KMS-11 (cell line): ENCODE measurements at regions not wholly inside any gene's neighbourhood (a gene's known extent, or its start where the extent isn't known, plus 50 kb on each side); places are given as distances from the start of the nearest gene placed in this dataset.

Experiments used
- H2AFZ ChIP-seq: fragments of 200-600 bp; sonication (generic); 2 replicates; pipeline ENCODE4 v1.6.1; 2016; ENCODE audit warnings: antibody characterized with exemption, mixed run types, low read depth
- H3K27ac ChIP-seq: fragments of 200-600 bp; sonication (generic); 2 replicates; pipeline ENCODE4 v1.6.1; 2016; ENCODE audit warnings: mild to moderate bottlenecking, mixed run types
- H3K27me3 ChIP-seq: fragments of 200-600 bp; sonication (generic); 2 replicates; pipeline ENCODE4 v1.6.1; 2017; ENCODE audit warnings: mild to moderate bottlenecking, low read depth, mixed run types, moderate library complexity; ENCODE audit not compliant: insufficient read depth
- H3K36me3 ChIP-seq: fragments of 200-600 bp; sonication (generic); 2 replicates; pipeline ENCODE4 v1.6.1; 2017; ENCODE audit warnings: mild to moderate bottlenecking, mixed run types; ENCODE audit not compliant: insufficient read depth
- H3K4me1 ChIP-seq: fragments of 200-600 bp; sonication (generic); 2 replicates; pipeline ENCODE4 v1.6.1; 2016; ENCODE audit warnings: mild to moderate bottlenecking, low read depth, mixed run types; ENCODE audit not compliant: poor library complexity, severe bottlenecking
- H3K4me2 ChIP-seq: fragments of 200-600 bp; sonication (generic); 2 replicates; pipeline ENCODE4 v1.7.0; 2016; ENCODE audit warnings: mild to moderate bottlenecking, mixed run types
- H3K4me3 ChIP-seq: fragments of 200-600 bp; sonication (generic); IDR thresholded peaks from 2 replicates; pipeline ENCODE4 v1.6.1; 2017; ENCODE audit warnings: low read depth, low read length, mixed read lengths; ENCODE audit not compliant: insufficient read depth
- H3K79me2 ChIP-seq: fragments of 200-600 bp; sonication (generic); 2 replicates; pipeline ENCODE4 v1.6.1; 2016; ENCODE audit warnings: low read depth, mixed run types; ENCODE audit not compliant: insufficient read depth
- H3K9ac ChIP-seq: fragments of 200-600 bp; sonication (generic); 2 replicates; pipeline ENCODE4 v1.6.1; 2016; ENCODE audit warnings: mild to moderate bottlenecking, mixed run types
- H4K20me1 ChIP-seq: fragments of 200-600 bp; sonication (generic); 2 replicates; pipeline ENCODE4 v1.6.1; 2016; ENCODE audit warnings: mild to moderate bottlenecking, mixed run types; ENCODE audit not compliant: insufficient read depth
- TF ChIP-seq, protein P1 (sequence below): fragments of 200-600 bp; sonication (generic); conservative IDR thresholded peaks from 2 replicates; pipeline ENCODE4 v1.6.1; 2017; ENCODE audit warnings: low read depth, mild to moderate bottlenecking, antibody characterized with exemption, low read length, moderate library complexity, mixed read lengths

DNA sequence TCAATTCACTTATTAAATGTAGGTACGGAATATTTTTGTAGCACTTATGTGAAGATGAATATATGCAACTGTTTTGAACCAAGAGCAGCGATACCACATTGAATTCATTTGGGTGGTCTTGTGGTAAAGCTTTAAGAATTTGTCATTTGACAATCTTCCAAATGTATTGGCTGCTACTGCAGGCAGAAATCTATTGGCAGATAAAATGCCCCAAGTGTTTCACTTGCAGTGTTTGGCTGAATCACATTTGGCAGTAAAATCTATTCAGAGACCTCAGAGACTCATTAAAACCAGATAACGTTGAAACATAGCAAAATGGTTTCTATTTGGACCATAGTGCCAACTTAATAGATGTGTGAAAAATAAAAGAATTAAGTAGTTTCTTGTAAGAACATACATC lies 303.4 kb downstream of the FGF13 start:
- H3K36me3 ChIP-seq = no peaks in the 10 kb centered on the region
- no peaks in the 10 kb centered on the region for H4K20me1 ChIP-seq
- no peaks in the 10 kb centered on the region for H3K27me3 ChIP-seq
- H3K4me3 ChIP-seq = no peak overlapping the region
- no peak overlapping the region for H3K4me2 ChIP-seq
- no peak overlapping the region for H3K9ac ChIP-seq
- H3K4me1 ChIP-seq = no peaks in the 10 kb centered on the region
- no peak overlapping the region for H3K27ac ChIP-seq
- no peaks in the 10 kb centered on the region for H3K79me2 ChIP-seq
- H2AFZ ChIP-seq = no peak overlapping the region
- TF ChIP-seq, protein P1, sequence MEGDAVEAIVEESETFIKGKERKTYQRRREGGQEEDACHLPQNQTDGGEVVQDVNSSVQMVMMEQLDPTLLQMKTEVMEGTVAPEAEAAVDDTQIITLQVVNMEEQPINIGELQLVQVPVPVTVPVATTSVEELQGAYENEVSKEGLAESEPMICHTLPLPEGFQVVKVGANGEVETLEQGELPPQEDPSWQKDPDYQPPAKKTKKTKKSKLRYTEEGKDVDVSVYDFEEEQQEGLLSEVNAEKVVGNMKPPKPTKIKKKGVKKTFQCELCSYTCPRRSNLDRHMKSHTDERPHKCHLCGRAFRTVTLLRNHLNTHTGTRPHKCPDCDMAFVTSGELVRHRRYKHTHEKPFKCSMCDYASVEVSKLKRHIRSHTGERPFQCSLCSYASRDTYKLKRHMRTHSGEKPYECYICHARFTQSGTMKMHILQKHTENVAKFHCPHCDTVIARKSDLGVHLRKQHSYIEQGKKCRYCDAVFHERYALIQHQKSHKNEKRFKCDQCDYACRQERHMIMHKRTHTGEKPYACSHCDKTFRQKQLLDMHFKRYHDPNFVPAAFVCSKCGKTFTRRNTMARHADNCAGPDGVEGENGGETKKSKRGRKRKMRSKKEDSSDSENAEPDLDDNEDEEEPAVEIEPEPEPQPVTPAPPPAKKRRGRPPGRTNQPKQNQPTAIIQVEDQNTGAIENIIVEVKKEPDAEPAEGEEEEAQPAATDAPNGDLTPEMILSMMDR = no peak

DNA sequence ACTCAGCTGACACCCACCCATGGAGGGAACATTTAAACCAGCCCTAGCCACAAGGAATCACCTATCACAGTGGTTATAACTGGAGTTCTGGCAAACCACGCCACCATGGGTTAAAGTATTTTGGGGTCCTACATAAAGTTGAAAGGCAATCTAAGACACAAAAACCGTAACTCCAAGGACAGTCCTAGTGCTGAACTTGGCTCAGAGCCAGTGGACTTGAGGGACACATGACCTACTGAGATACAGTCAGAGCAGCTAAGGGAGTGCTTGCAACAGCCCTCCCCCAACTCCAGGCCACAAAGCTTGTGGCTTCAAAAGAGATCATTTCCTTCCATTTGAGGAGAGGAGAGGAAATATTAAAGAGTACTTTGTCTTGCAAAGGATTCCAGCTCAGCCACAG lies 300.5 kb downstream of the FGF13 start:
- TF ChIP-seq, protein P1 = no peak
- H3K79me2 ChIP-seq = no peaks in the 10 kb centered on the region

More for the DNA sequence above, 300.5 kb downstream of the FGF13 start:
- H3K4me1 ChIP-seq = no peaks in the 10 kb centered on the region
- no peak overlapping the region for H2AFZ ChIP-seq
- no peaks in the 10 kb centered on the region for H4K20me1 ChIP-seq
- no peaks in the 10 kb centered on the region for H3K27me3 ChIP-seq
- H3K4me3 ChIP-seq = no peak overlapping the region
- H3K36me3 ChIP-seq = no peaks in the 10 kb centered on the region
- H3K4me2 ChIP-seq = no peak overlapping the region
- no peak overlapping the region for H3K27ac ChIP-seq
- no peak overlapping the region for H3K9ac ChIP-seq
